ENCODE measurements at regions not wholly inside any gene's neighbourhood (a gene's known extent, or its start where the extent isn't known, plus 50 kb on each side); places are given as distances from the start of the nearest gene placed in this dataset.

GRCh38 chr20:19083136-19083621 is 129.3 kb upstream of the SLC24A3 start:
- H3K27me3 Mint-ChIP-seq (ENCODE audit: low read depth): peaks cover 3% of the 10 kb centered on the region; the same call in 1 of the 2 replicates
- H3K9me3 Mint-ChIP-seq: peaks cover 42% of the 10 kb centered on the region
- H3K36me3 Mint-ChIP-seq: no peaks in the 10 kb centered on the region; the same call in 1 of the 2 replicates
- POLR2A ChIA-PET: no interaction called here
- DNase-seq (ENCODE audit: low spot score) (no peak), ATAC-seq (no peak)
- H3K4me1 Mint-ChIP-seq: no peaks in the 10 kb centered on the region
- no peak for TF ChIP-seq ERG (CRISPR knock-in tag; IDR thresholded peaks at IDR 0.05)
- TF ChIP-seq FOXJ3 (CRISPR knock-in tag; IDR thresholded peaks at IDR 0.05; ENCODE audit: borderline replicate concordance): no peak
- TF ChIP-seq E2F4 (CRISPR knock-in tag; IDR thresholded peaks at IDR 0.05; ENCODE audit: borderline replicate concordance, low read depth): no peak
- TF ChIP-seq NFE2L1 (CRISPR knock-in tag; IDR thresholded peaks at IDR 0.05): no peak
- no peak for TF ChIP-seq MXD4 (CRISPR knock-in tag; IDR thresholded peaks at IDR 0.05; ENCODE audit: borderline replicate concordance)
- no peak for TF ChIP-seq FOXK1 (CRISPR knock-in tag; IDR thresholded peaks at IDR 0.05)
- TF ChIP-seq GTF2I (CRISPR knock-in tag; conservative IDR thresholded peaks at IDR 0.05): no peak
- no peak for TF ChIP-seq HMGA2 (CRISPR knock-in tag; IDR thresholded peaks at IDR 0.05)
- no peak for TF ChIP-seq ZMAT4 (CRISPR knock-in tag; IDR thresholded peaks at IDR 0.05)
- no peak for TF ChIP-seq JUN (CRISPR knock-in tag; IDR thresholded peaks at IDR 0.05)
- TF ChIP-seq STAT6 (CRISPR knock-in tag; conservative IDR thresholded peaks at IDR 0.05; ENCODE audit: low read depth): no peak
- CTCF ChIA-PET: interaction anchor here (2.7 kb wide), 1 partner anchor 9 kb away, joined by 13 read pairs; no protein-coding TSS in a partner anchor
- H3K4me3 Mint-ChIP-seq: no peak overlapping the region
- no peak overlapping the region for H3K27ac Mint-ChIP-seq

GRCh38 chr20:19090332-19090731 is 122.1 kb upstream of the SLC24A3 start:
- Mint-ChIP-seq H3K27ac (no peak overlapping the region), H3K4me1 (peaks cover 6% of the 10 kb centered on the region), H3K27me3 (ENCODE audit: low read depth) (peaks cover 3% of the 10 kb centered on the region; the same call in 1 of the 2 replicates), H3K4me3 (no peak overlapping the region), H3K9me3 (peaks cover 20% of the 10 kb centered on the region), H3K36me3 (no peaks in the 10 kb centered on the region)
- DNase-seq (ENCODE audit: low spot score) (no peak), ATAC-seq (no peak)
- CTCF ChIA-PET: no interaction called here
- TF ChIP-seq MYBL2 (CRISPR knock-in tag; IDR thresholded peaks at IDR 0.05): no peak
- POLR2A ChIA-PET: no interaction called here

- CTCF ChIA-PET: no interaction called here
- TF ChIP-seq ELF4 (CRISPR knock-in tag; IDR thresholded peaks at IDR 0.05; ENCODE audit: low read depth): no peak
- TF ChIP-seq MAX (CRISPR knock-in tag; IDR thresholded peaks at IDR 0.05): no peak
- TF ChIP-seq PRRX2 (CRISPR knock-in tag; IDR thresholded peaks at IDR 0.05): no peak
- no peak for TF ChIP-seq ZNF425 (CRISPR knock-in tag; conservative IDR thresholded peaks at IDR 0.05)
- TF ChIP-seq HMGXB4 (CRISPR knock-in tag; IDR thresholded peaks at IDR 0.05): no peak
- no peak for TF ChIP-seq USF2 (CRISPR knock-in tag; IDR thresholded peaks at IDR 0.05)
- no peak for TF ChIP-seq ATF1 (CRISPR knock-in tag; IDR thresholded peaks at IDR 0.05)
- no peak for TF ChIP-seq NFATC4 (CRISPR knock-in tag; IDR thresholded peaks at IDR 0.05)
Observed at GRCh38 chr20:19094959-19095541, 117.4 kb upstream of the SLC24A3 start.

More at GRCh38 chr20:19094959-19095541, 117.4 kb upstream of the SLC24A3 start:
- Mint-ChIP-seq H3K4me3 (no peak overlapping the region), H3K27me3 (ENCODE audit: low read depth) (no peaks in the 10 kb centered on the region), H3K36me3 (no peaks in the 10 kb centered on the region), H3K9me3 (peaks cover 12% of the 10 kb centered on the region), H3K27ac (no peak overlapping the region), H3K4me1 (peaks cover 22% of the 10 kb centered on the region)
- ATAC-seq (no peak), DNase-seq (ENCODE audit: low spot score) (no peak)
- POLR2A ChIA-PET: no interaction called here

Data from WTC11 (cell line).